GM23338 (cell line): ENCODE measurements at regions not wholly inside any gene's neighbourhood (a gene's known extent, or its start where the extent isn't known, plus 50 kb on each side); places are given as distances from the start of the nearest gene placed in this dataset.
A peak's percentile ranks its signal among the peaks of the same experiment; 100 is the strongest.

Experiments
- ATAC-seq: fragments of 200-7000 bp; cut with Tn5 transposase; 3 replicates; pipeline ENCODE4 v1.9.1; 2020
- DNase-seq: peaks from one replicate; pipeline ENCODE4 v3.0.0-alpha.2; 2015; ENCODE audit warnings: low spot score
- H2AFZ ChIP-seq: fragments of 200-600 bp; sonication (generic); 2 replicates; pipeline ENCODE4 v1.8.0; 2016; ENCODE audit warnings: antibody characterized with exemption, mild to moderate bottlenecking, moderate library complexity
- H3F3A ChIP-seq: fragments of 200-600 bp; sonication (generic); replicated peaks from 2 replicates; pipeline ENCODE4 v1.8.0; 2017; ENCODE audit warnings: antibody characterized with exemption, mixed run types, low read depth
- H3K27ac ChIP-seq: fragments of 200-600 bp; sonication (generic); 2 replicates; pipeline ENCODE4 v1.6.1; 2016; ENCODE audit warnings: low read depth
- H3K27me3 ChIP-seq: fragments of 200-600 bp; sonication (generic); 2 replicates; pipeline ENCODE4 v1.8.0; 2016; ENCODE audit warnings: mild to moderate bottlenecking, mixed run types, moderate library complexity; ENCODE audit not compliant: insufficient read depth
- H3K36me3 ChIP-seq: fragments of 200-600 bp; sonication (generic); 2 replicates; pipeline ENCODE4 v1.8.0; 2016; ENCODE audit warnings: mild to moderate bottlenecking; ENCODE audit not compliant: insufficient read depth
- H3K4me1 ChIP-seq: fragments of 200-600 bp; sonication (generic); 2 replicates; pipeline ENCODE4 v1.8.0; 2016; ENCODE audit warnings: mild to moderate bottlenecking, moderate library complexity; ENCODE audit not compliant: insufficient read depth
- H3K4me2 ChIP-seq: fragments of 200-600 bp; sonication (generic); 2 replicates; pipeline ENCODE4 v1.7.1; 2017; ENCODE audit warnings: mixed run types
- H3K4me3 ChIP-seq: fragments of 200-600 bp; sonication (generic); 2 replicates; pipeline ENCODE4 v1.6.1; 2016; ENCODE audit warnings: mixed run types
- H3K79me2 ChIP-seq: fragments of 200-600 bp; sonication (generic); replicated peaks from 2 replicates; pipeline ENCODE4 v1.8.0; 2017; ENCODE audit warnings: mild to moderate bottlenecking; ENCODE audit not compliant: insufficient read depth
- H3K9me2 ChIP-seq: fragments of 200-600 bp; sonication (generic); 2 replicates; pipeline ENCODE4 v1.8.0; 2017; ENCODE audit not compliant: insufficient read depth
- H4K20me1 ChIP-seq: fragments of 200-600 bp; sonication (generic); replicated peaks from 2 replicates; pipeline ENCODE4 v1.8.0; 2017; ENCODE audit warnings: mild to moderate bottlenecking; ENCODE audit not compliant: insufficient read depth
- H3K27ac Mint-ChIP-seq: 2 replicates; pipeline ENCODE4 v1.8.0; 2020; ENCODE audit warnings: inconsistent platforms, mild to moderate bottlenecking, moderate library complexity, mixed read lengths
- H3K27me3 Mint-ChIP-seq: 3 replicates; pipeline ENCODE4 v1.8.0; 2022; ENCODE audit warnings: low read depth, mild to moderate bottlenecking, moderate library complexity, mixed read lengths, inconsistent platforms; ENCODE audit not compliant: insufficient read depth, poor library complexity
- H3K36me3 Mint-ChIP-seq: 3 replicates; pipeline ENCODE4 v1.8.0; 2021; ENCODE audit warnings: low read depth, mild to moderate bottlenecking, inconsistent platforms, moderate library complexity, mixed read lengths
- H3K4me1 Mint-ChIP-seq: 3 replicates; pipeline ENCODE4 v1.8.0; 2020; ENCODE audit warnings: mild to moderate bottlenecking, inconsistent platforms, mixed read lengths
- H3K4me3 Mint-ChIP-seq: 3 replicates; pipeline ENCODE4 v1.8.0; 2021; ENCODE audit warnings: moderate library complexity, mild to moderate bottlenecking, inconsistent platforms, mixed read lengths
- H3K9me3 Mint-ChIP-seq: 3 replicates; pipeline ENCODE4 v1.8.0; 2020; ENCODE audit warnings: moderate library complexity, mild to moderate bottlenecking, inconsistent platforms, mixed read lengths
- CREB1 ChIP-seq: fragments of 250-450 bp; sonication (Bioruptor Pico); IDR thresholded peaks from 2 replicates; pipeline ENCODE4 v1.5.0; 2020; ENCODE audit warnings: low read depth, mild to moderate bottlenecking, moderate library complexity
- EZH2 ChIP-seq: fragments of 200-600 bp; sonication (generic); IDR thresholded peaks from one replicate; pipeline ENCODE4 v1.8.0; 2017; ENCODE audit warnings: antibody characterized with exemption, mild to moderate bottlenecking, low read depth; ENCODE audit not compliant: unreplicated experiment
- EZH2phosphoT487 ChIP-seq: fragments of 200-600 bp; sonication (generic); IDR thresholded peaks from one replicate; pipeline ENCODE4 v1.8.1; 2018; ENCODE audit warnings: antibody characterized with exemption; ENCODE audit not compliant: unreplicated experiment
- NANOG ChIP-seq: IDR thresholded peaks from 2 replicates; pipeline ENCODE4 v1.6.1; 2016; ENCODE audit warnings: antibody characterized with exemption, borderline replicate concordance
- ZNF331 ChIP-seq: fragments of 250-450 bp; sonication (Bioruptor Pico); IDR thresholded peaks from 2 replicates; pipeline ENCODE4 v1.5.0; 2020; ENCODE audit warnings: low read depth, mild to moderate bottlenecking, moderate library complexity
- TF ChIP-seq, protein P1 (sequence below): IDR thresholded peaks from one replicate; pipeline ENCODE4 v1.6.1; 2018; ENCODE audit warnings: antibody characterized with exemption; ENCODE audit not compliant: unreplicated experiment
- TF ChIP-seq, protein P2 (sequence below): IDR thresholded peaks from 2 replicates; pipeline ENCODE4 v1.6.1; 2016; ENCODE audit warnings: antibody characterized with exemption
- TF ChIP-seq, protein P3 (sequence below): fragments of 250-450 bp; sonication (Bioruptor Pico); IDR thresholded peaks from 2 replicates; pipeline ENCODE4 v1.5.0; 2020; ENCODE audit warnings: mild to moderate bottlenecking, moderate library complexity

DNA sequence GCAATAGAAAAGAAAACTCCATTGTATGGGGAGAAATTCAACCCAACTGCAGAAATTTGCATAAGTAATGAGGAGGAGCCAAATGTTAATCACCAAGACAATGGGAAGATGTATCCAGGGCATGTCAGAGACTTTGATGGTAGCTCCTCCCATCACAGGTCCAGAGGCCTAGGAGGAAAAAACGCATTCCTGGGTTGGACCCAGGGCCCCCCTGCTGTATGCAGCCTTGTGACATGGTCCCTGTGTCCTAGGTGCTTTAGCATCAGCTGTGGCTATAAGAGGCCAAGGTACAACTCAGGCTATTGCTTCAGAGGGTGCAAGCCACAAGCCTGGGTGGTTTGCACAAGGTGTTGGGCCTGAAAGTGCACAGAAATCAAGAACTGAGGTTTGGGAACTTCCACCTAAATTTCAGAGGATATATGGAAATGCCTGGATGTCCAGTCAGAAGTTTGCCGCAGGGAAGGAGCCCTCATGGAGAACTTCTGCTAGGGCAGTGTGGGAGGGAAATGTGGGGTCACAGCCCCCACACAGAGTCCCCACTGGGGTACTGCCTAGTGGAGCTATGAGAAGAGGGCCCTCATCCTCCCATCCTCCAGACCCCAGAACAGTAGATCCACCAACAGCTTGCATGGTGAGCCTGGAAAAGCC, 162.3 kb downstream of the TGFB2 start:
- Mint-ChIP-seq H3K27me3 (peaks cover 6% of the 10 kb centered on the region), H3K4me3 (no peak overlapping the region), H3K4me1 (no peaks in the 10 kb centered on the region), H3K27ac (no peak overlapping the region), H3K36me3 (peaks cover 44% of the 10 kb centered on the region), H3K9me3 (peaks cover 47% of the 10 kb centered on the region)
- Histone ChIP-seq H3K9me2 (peaks cover 7% of the 10 kb centered on the region; the same call in 1 of the 2 replicates), H3K4me3 (no peak overlapping the region), H3K27ac (no peak overlapping the region), H4K20me1 (no peaks in the 10 kb centered on the region), H3K4me1 (no peaks in the 10 kb centered on the region), H3K27me3 (no peaks in the 10 kb centered on the region), H3K79me2 (no peaks in the 10 kb centered on the region), H3K4me2 (no peak overlapping the region), H2AFZ (no peak overlapping the region), H3K36me3 (peaks cover 10% of the 10 kb centered on the region; the same call in 1 of the 2 replicates), H3F3A (no peaks in the 10 kb centered on the region)
- no peak for TF ChIP-seq ZNF331
- no peak for TF ChIP-seq EZH2
- no peak for TF ChIP-seq CREB1 (CRISPR knock-in tag)
- TF ChIP-seq, protein P1, sequence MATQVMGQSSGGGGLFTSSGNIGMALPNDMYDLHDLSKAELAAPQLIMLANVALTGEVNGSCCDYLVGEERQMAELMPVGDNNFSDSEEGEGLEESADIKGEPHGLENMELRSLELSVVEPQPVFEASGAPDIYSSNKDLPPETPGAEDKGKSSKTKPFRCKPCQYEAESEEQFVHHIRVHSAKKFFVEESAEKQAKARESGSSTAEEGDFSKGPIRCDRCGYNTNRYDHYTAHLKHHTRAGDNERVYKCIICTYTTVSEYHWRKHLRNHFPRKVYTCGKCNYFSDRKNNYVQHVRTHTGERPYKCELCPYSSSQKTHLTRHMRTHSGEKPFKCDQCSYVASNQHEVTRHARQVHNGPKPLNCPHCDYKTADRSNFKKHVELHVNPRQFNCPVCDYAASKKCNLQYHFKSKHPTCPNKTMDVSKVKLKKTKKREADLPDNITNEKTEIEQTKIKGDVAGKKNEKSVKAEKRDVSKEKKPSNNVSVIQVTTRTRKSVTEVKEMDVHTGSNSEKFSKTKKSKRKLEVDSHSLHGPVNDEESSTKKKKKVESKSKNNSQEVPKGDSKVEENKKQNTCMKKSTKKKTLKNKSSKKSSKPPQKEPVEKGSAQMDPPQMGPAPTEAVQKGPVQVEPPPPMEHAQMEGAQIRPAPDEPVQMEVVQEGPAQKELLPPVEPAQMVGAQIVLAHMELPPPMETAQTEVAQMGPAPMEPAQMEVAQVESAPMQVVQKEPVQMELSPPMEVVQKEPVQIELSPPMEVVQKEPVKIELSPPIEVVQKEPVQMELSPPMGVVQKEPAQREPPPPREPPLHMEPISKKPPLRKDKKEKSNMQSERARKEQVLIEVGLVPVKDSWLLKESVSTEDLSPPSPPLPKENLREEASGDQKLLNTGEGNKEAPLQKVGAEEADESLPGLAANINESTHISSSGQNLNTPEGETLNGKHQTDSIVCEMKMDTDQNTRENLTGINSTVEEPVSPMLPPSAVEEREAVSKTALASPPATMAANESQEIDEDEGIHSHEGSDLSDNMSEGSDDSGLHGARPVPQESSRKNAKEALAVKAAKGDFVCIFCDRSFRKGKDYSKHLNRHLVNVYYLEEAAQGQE: no peak
- TF ChIP-seq NANOG: no peak
- TF ChIP-seq, protein P2, sequence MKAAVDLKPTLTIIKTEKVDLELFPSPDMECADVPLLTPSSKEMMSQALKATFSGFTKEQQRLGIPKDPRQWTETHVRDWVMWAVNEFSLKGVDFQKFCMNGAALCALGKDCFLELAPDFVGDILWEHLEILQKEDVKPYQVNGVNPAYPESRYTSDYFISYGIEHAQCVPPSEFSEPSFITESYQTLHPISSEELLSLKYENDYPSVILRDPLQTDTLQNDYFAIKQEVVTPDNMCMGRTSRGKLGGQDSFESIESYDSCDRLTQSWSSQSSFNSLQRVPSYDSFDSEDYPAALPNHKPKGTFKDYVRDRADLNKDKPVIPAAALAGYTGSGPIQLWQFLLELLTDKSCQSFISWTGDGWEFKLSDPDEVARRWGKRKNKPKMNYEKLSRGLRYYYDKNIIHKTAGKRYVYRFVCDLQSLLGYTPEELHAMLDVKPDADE: no peak
- no peak for TF ChIP-seq EZH2phosphoT487
- TF ChIP-seq, protein P3, sequence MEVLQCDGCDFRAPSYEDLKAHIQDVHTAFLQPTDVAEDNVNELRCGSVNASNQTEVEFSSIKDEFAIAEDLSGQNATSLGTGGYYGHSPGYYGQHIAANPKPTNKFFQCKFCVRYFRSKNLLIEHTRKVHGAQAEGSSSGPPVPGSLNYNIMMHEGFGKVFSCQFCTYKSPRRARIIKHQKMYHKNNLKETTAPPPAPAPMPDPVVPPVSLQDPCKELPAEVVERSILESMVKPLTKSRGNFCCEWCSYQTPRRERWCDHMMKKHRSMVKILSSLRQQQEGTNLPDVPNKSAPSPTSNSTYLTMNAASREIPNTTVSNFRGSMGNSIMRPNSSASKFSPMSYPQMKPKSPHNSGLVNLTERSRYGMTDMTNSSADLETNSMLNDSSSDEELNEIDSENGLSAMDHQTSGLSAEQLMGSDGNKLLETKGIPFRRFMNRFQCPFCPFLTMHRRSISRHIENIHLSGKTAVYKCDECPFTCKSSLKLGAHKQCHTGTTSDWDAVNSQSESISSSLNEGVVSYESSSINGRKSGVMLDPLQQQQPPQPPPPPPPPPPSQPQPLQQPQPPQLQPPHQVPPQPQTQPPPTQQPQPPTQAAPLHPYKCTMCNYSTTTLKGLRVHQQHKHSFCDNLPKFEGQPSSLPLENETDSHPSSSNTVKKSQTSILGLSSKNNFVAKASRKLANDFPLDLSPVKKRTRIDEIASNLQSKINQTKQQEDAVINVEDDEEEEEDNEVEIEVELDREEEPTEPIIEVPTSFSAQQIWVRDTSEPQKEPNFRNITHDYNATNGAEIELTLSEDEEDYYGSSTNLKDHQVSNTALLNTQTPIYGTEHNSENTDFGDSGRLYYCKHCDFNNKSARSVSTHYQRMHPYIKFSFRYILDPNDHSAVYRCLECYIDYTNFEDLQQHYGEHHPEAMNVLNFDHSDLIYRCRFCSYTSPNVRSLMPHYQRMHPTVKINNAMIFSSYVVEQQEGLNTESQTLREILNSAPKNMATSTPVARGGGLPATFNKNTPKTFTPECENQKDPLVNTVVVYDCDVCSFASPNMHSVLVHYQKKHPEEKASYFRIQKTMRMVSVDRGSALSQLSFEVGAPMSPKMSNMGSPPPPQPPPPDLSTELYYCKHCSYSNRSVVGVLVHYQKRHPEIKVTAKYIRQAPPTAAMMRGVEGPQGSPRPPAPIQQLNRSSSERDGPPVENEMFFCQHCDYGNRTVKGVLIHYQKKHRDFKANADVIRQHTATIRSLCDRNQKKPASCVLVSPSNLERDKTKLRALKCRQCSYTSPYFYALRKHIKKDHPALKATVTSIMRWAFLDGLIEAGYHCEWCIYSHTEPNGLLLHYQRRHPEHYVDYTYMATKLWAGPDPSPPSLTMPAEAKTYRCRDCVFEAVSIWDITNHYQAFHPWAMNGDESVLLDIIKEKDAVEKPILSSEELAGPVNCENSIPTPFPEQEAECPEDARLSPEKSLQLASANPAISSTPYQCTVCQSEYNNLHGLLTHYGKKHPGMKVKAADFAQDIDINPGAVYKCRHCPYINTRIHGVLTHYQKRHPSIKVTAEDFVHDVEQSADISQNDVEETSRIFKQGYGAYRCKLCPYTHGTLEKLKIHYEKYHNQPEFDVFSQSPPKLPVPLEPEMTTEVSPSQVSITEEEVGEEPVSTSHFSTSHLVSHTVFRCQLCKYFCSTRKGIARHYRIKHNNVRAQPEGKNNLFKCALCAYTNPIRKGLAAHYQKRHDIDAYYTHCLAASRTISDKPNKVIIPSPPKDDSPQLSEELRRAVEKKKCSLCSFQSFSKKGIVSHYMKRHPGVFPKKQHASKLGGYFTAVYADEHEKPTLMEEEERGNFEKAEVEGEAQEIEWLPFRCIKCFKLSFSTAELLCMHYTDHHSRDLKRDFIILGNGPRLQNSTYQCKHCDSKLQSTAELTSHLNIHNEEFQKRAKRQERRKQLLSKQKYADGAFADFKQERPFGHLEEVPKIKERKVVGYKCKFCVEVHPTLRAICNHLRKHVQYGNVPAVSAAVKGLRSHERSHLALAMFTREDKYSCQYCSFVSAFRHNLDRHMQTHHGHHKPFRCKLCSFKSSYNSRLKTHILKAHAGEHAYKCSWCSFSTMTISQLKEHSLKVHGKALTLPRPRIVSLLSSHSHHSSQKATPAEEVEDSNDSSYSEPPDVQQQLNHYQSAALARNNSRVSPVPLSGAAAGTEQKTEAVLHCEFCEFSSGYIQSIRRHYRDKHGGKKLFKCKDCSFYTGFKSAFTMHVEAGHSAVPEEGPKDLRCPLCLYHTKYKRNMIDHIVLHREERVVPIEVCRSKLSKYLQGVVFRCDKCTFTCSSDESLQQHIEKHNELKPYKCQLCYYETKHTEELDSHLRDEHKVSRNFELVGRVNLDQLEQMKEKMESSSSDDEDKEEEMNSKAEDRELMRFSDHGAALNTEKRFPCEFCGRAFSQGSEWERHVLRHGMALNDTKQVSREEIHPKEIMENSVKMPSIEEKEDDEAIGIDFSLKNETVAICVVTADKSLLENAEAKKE (CRISPR knock-in tag): no peak
- peak; percentile 13 for DNase-seq
- ATAC-seq: no peak
